ENCODE measurements at regions not wholly inside any gene's neighbourhood (a gene's known extent, or its start where the extent isn't known, plus 50 kb on each side); places are given as distances from the start of the nearest gene placed in this dataset.

DNA sequence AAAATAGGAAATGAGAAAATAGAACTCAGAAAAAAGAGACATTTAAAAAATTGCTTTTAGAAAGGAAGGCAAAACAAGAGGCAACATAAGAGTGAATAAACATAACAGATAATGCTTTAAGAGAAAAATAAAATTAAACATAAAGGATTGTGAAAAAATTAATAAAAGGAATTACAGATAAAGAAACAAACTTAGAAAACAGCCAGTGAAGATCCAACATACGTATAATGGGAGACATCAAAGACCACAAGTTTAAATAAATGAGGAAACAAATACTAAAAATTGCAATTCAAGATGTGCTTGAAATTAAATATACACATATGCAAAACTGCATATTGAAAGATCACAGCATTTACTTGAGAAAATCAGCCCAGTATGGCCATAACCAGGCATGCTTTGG lies 448.9 kb downstream of the NBAS start:
- Histone ChIP-seq H3K56ac (replicated peaks; ENCODE audit: insufficient read length, low read depth, low read length) (no peak overlapping the region), H3K27me3 (replicated peaks in 1 of 4; ENCODE audit: control insufficient read depth in 3 of 4, extremely low read depth in 1 of 4, insufficient read depth in 3 of 4, low read length in 3 of 4) (no peaks in the 10 kb centered on the region), H3K14ac (ENCODE audit: insufficient read length) (no peak overlapping the region), H2BK120ac (replicated peaks; ENCODE audit: low read depth, low read length) (no peak overlapping the region), H4K91ac (replicated peaks; ENCODE audit: insufficient read length, low read length) (no peak overlapping the region), H3K4me2 (ENCODE audit: insufficient read depth in 1 of 2, low read depth in 2 of 2, low read length in 2 of 2) (no peak overlapping the region), H2AK5ac (ENCODE audit: low read depth, low read length) (no peak overlapping the region), H3K36me3 (ENCODE audit: control insufficient read depth in 2 of 4, insufficient read depth in 4 of 4, low read length in 3 of 4) (peaks cover 0 to 3% (median 0%) of the 10 kb centered on the region in 4 experiments; a peak in 2 of 8 replicates), H3K27ac (ENCODE audit: low read depth, low read length) (no peak overlapping the region), H3K23me2 (ENCODE audit: low read depth, low read length) (no peaks in the 10 kb centered on the region; the same call in 1 of the 2 replicates), H4K8ac (ENCODE audit: extremely low read depth, insufficient read depth, low read length) (no peak overlapping the region), H2BK5ac (ENCODE audit: low read depth, low read length) (no peak overlapping the region), H4K20me1 (replicated peaks in 1 of 2; ENCODE audit: control insufficient read depth in 1 of 2, insufficient read depth in 2 of 2, low read length in 2 of 2) (no peaks in the 10 kb centered on the region), H2BK12ac (ENCODE audit: low read depth, low read length) (no peak overlapping the region), H3K79me1 (ENCODE audit: low read depth, low read length) (no peaks in the 10 kb centered on the region), H3K4me1 (replicated peaks in 1 of 4; ENCODE audit: control insufficient read depth in 3 of 4, insufficient read depth in 4 of 4, low read length in 3 of 4) (no peaks in the 10 kb centered on the region), H3K79me2 (ENCODE audit: control insufficient read depth in 1 of 2, insufficient read depth in 2 of 2, low read length in 2 of 2) (no peaks in the 10 kb centered on the region), H3K4ac (replicated peaks; ENCODE audit: insufficient read length, low read depth, low read length) (no peak overlapping the region), H3K9me3 (ENCODE audit: insufficient read depth in 2 of 2, low read depth in 1 of 2, low read length in 1 of 2) (peaks cover 7 to 14% of the 10 kb centered on the region in 2 experiments; a peak in 3 of 4 replicates), H3K18ac (ENCODE audit: extremely low read depth, low read length) (no peak overlapping the region), H3K4me3 (ENCODE audit: extremely low read depth in 1 of 4, insufficient read depth in 2 of 4, low read depth in 3 of 4, low read length in 4 of 4) (no peak overlapping the region), H3K9ac (replicated peaks in 1 of 4; ENCODE audit: extremely low read depth in 1 of 4, low read depth in 3 of 4, low read length in 3 of 4) (no peak overlapping the region), H2BK20ac (ENCODE audit: low read length) (no peak overlapping the region), H2BK15ac (ENCODE audit: low read length) (no peak overlapping the region), H2AFZ (ENCODE audit: low read length) (no peak overlapping the region), H4K5ac (ENCODE audit: insufficient read length, low read depth, low read length) (no peak overlapping the region), H3K23ac (ENCODE audit: insufficient read length) (no peak overlapping the region)
- DNase-seq (ENCODE audit: low read depth in 1 of 2, low spot score in 2 of 2) (no peak), FAIRE-seq (no peak)
- WGBS, 2 experiments (ENCODE audit: extremely low coverage in 1 of 2, insufficient coverage in 1 of 2, insufficient read length in 1 of 2, insufficient replicate concordance in 2 of 2, low coverage in 1 of 2, low lambda C conversion rate in 2 of 2, missing lambda C conversion rate in 1 of 2) = 88% methylated on average over 1 of the region's 1 CpG; no CpG with 5 or more reads in 1 of the 2 experiments
- POLR2A ChIA-PET (ENCODE audit: partially characterized antibody) = no interaction called here
- CTCF ChIA-PET (ENCODE audit: partially characterized antibody) = no interaction called here
- no peak for TF ChIP-seq SAP30 (IDR thresholded peaks at IDR 0.05; ENCODE audit: insufficient read depth, insufficient replicate concordance, low read length)
- no peak for TF ChIP-seq TEAD4 (IDR thresholded peaks at IDR 0.05; ENCODE audit: low read depth, low read length)
- TF ChIP-seq, protein P1, sequence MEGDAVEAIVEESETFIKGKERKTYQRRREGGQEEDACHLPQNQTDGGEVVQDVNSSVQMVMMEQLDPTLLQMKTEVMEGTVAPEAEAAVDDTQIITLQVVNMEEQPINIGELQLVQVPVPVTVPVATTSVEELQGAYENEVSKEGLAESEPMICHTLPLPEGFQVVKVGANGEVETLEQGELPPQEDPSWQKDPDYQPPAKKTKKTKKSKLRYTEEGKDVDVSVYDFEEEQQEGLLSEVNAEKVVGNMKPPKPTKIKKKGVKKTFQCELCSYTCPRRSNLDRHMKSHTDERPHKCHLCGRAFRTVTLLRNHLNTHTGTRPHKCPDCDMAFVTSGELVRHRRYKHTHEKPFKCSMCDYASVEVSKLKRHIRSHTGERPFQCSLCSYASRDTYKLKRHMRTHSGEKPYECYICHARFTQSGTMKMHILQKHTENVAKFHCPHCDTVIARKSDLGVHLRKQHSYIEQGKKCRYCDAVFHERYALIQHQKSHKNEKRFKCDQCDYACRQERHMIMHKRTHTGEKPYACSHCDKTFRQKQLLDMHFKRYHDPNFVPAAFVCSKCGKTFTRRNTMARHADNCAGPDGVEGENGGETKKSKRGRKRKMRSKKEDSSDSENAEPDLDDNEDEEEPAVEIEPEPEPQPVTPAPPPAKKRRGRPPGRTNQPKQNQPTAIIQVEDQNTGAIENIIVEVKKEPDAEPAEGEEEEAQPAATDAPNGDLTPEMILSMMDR (IDR thresholded peaks at IDR 0.05; ENCODE audit: control extremely low read depth in 1 of 3, insufficient read depth in 1 of 3, low read depth in 1 of 3, low read length in 3 of 3) = no peak
- TF ChIP-seq CBX8 (IDR thresholded peaks at IDR 0.05; ENCODE audit: borderline replicate concordance, low read depth, low read length) = no peak
- TF ChIP-seq, protein P2, sequence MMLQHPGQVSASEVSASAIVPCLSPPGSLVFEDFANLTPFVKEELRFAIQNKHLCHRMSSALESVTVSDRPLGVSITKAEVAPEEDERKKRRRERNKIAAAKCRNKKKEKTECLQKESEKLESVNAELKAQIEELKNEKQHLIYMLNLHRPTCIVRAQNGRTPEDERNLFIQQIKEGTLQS (IDR thresholded peaks at IDR 0.05; ENCODE audit: insufficient read depth, low read depth, low read length) = no peak
- no peak for TF ChIP-seq YY1 (IDR thresholded peaks at IDR 0.05; ENCODE audit: low read depth, low read length)
- TF ChIP-seq EZH2 (IDR thresholded peaks at IDR 0.05; ENCODE audit: low read depth, low read length, severe bottlenecking) = no peak
- TF ChIP-seq, protein P3, sequence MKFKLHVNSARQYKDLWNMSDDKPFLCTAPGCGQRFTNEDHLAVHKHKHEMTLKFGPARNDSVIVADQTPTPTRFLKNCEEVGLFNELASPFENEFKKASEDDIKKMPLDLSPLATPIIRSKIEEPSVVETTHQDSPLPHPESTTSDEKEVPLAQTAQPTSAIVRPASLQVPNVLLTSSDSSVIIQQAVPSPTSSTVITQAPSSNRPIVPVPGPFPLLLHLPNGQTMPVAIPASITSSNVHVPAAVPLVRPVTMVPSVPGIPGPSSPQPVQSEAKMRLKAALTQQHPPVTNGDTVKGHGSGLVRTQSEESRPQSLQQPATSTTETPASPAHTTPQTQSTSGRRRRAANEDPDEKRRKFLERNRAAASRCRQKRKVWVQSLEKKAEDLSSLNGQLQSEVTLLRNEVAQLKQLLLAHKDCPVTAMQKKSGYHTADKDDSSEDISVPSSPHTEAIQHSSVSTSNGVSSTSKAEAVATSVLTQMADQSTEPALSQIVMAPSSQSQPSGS (IDR thresholded peaks at IDR 0.05; ENCODE audit: low read length) = no peak
- TF ChIP-seq FOSL1 (IDR thresholded peaks at IDR 0.05; ENCODE audit: insufficient read depth, low read depth, low read length) = no peak
